GM23338 (cell line): ENCODE measurements at regions not wholly inside any gene's neighbourhood (a gene's known extent, or its start where the extent isn't known, plus 50 kb on each side); places are given as distances from the start of the nearest gene placed in this dataset.
"Not testable (repeated sequence)": the region's sequence is repeated elsewhere in the genome, so short reads cannot be mapped to it uniquely, and the experiment has no call there.

ENCODE experiments used
- ATAC-seq: fragments of 200-7000 bp; cut with Tn5 transposase; 3 replicates; pipeline ENCODE4 v1.9.1; 2020
- DNase-seq: peaks from one replicate; pipeline ENCODE4 v3.0.0-alpha.2; 2015; ENCODE audit warnings: low spot score
- H2AFZ ChIP-seq: fragments of 200-600 bp; sonication (generic); 2 replicates; pipeline ENCODE4 v1.8.0; 2016; ENCODE audit warnings: antibody characterized with exemption, mild to moderate bottlenecking, moderate library complexity
- H3F3A ChIP-seq: fragments of 200-600 bp; sonication (generic); replicated peaks from 2 replicates; pipeline ENCODE4 v1.8.0; 2017; ENCODE audit warnings: antibody characterized with exemption, mixed run types, low read depth
- H3K27ac ChIP-seq: fragments of 200-600 bp; sonication (generic); 2 replicates; pipeline ENCODE4 v1.6.1; 2016; ENCODE audit warnings: low read depth
- H3K27me3 ChIP-seq: fragments of 200-600 bp; sonication (generic); 2 replicates; pipeline ENCODE4 v1.8.0; 2016; ENCODE audit warnings: mild to moderate bottlenecking, mixed run types, moderate library complexity; ENCODE audit not compliant: insufficient read depth
- H3K36me3 ChIP-seq: fragments of 200-600 bp; sonication (generic); 2 replicates; pipeline ENCODE4 v1.8.0; 2016; ENCODE audit warnings: mild to moderate bottlenecking; ENCODE audit not compliant: insufficient read depth
- H3K4me1 ChIP-seq: fragments of 200-600 bp; sonication (generic); 2 replicates; pipeline ENCODE4 v1.8.0; 2016; ENCODE audit warnings: mild to moderate bottlenecking, moderate library complexity; ENCODE audit not compliant: insufficient read depth
- H3K4me2 ChIP-seq: fragments of 200-600 bp; sonication (generic); 2 replicates; pipeline ENCODE4 v1.7.1; 2017; ENCODE audit warnings: mixed run types
- H3K4me3 ChIP-seq: fragments of 200-600 bp; sonication (generic); 2 replicates; pipeline ENCODE4 v1.6.1; 2016; ENCODE audit warnings: mixed run types
- H3K79me2 ChIP-seq: fragments of 200-600 bp; sonication (generic); replicated peaks from 2 replicates; pipeline ENCODE4 v1.8.0; 2017; ENCODE audit warnings: mild to moderate bottlenecking; ENCODE audit not compliant: insufficient read depth
- H3K9me2 ChIP-seq: fragments of 200-600 bp; sonication (generic); 2 replicates; pipeline ENCODE4 v1.8.0; 2017; ENCODE audit not compliant: insufficient read depth
- H4K20me1 ChIP-seq: fragments of 200-600 bp; sonication (generic); replicated peaks from 2 replicates; pipeline ENCODE4 v1.8.0; 2017; ENCODE audit warnings: mild to moderate bottlenecking; ENCODE audit not compliant: insufficient read depth
- H3K27ac Mint-ChIP-seq: 2 replicates; pipeline ENCODE4 v1.8.0; 2020; ENCODE audit warnings: inconsistent platforms, mild to moderate bottlenecking, moderate library complexity, mixed read lengths
- H3K27me3 Mint-ChIP-seq: 3 replicates; pipeline ENCODE4 v1.8.0; 2022; ENCODE audit warnings: low read depth, mild to moderate bottlenecking, moderate library complexity, mixed read lengths, inconsistent platforms; ENCODE audit not compliant: insufficient read depth, poor library complexity
- H3K36me3 Mint-ChIP-seq: 3 replicates; pipeline ENCODE4 v1.8.0; 2021; ENCODE audit warnings: low read depth, mild to moderate bottlenecking, inconsistent platforms, moderate library complexity, mixed read lengths
- H3K4me1 Mint-ChIP-seq: 3 replicates; pipeline ENCODE4 v1.8.0; 2020; ENCODE audit warnings: mild to moderate bottlenecking, inconsistent platforms, mixed read lengths
- H3K4me3 Mint-ChIP-seq: 3 replicates; pipeline ENCODE4 v1.8.0; 2021; ENCODE audit warnings: moderate library complexity, mild to moderate bottlenecking, inconsistent platforms, mixed read lengths
- H3K9me3 Mint-ChIP-seq: 3 replicates; pipeline ENCODE4 v1.8.0; 2020; ENCODE audit warnings: moderate library complexity, mild to moderate bottlenecking, inconsistent platforms, mixed read lengths
- CREB1 ChIP-seq: fragments of 250-450 bp; sonication (Bioruptor Pico); IDR thresholded peaks from 2 replicates; pipeline ENCODE4 v1.5.0; 2020; ENCODE audit warnings: low read depth, mild to moderate bottlenecking, moderate library complexity
- EZH2 ChIP-seq: fragments of 200-600 bp; sonication (generic); IDR thresholded peaks from one replicate; pipeline ENCODE4 v1.8.0; 2017; ENCODE audit warnings: antibody characterized with exemption, mild to moderate bottlenecking, low read depth; ENCODE audit not compliant: unreplicated experiment
- EZH2phosphoT487 ChIP-seq: fragments of 200-600 bp; sonication (generic); IDR thresholded peaks from one replicate; pipeline ENCODE4 v1.8.1; 2018; ENCODE audit warnings: antibody characterized with exemption; ENCODE audit not compliant: unreplicated experiment
- JUNB ChIP-seq: IDR thresholded peaks from one replicate; pipeline ENCODE4 v1.6.1; 2016; ENCODE audit warnings: antibody characterized with exemption; ENCODE audit not compliant: unreplicated experiment
- STAT1 ChIP-seq: IDR thresholded peaks from one replicate; pipeline ENCODE4 v1.6.1; 2016; ENCODE audit warnings: antibody characterized with exemption; ENCODE audit not compliant: unreplicated experiment
- ZNF114 ChIP-seq: fragments of 250-450 bp; sonication (Bioruptor Pico); IDR thresholded peaks from 2 replicates; pipeline ENCODE4 v1.5.0; 2020; ENCODE audit warnings: mild to moderate bottlenecking, moderate library complexity
- ZNF331 ChIP-seq: fragments of 250-450 bp; sonication (Bioruptor Pico); IDR thresholded peaks from 2 replicates; pipeline ENCODE4 v1.5.0; 2020; ENCODE audit warnings: low read depth, mild to moderate bottlenecking, moderate library complexity
- TF ChIP-seq, protein P1 (sequence below): fragments of 250-450 bp; sonication (Bioruptor Pico); IDR thresholded peaks from 2 replicates; pipeline ENCODE4 v1.5.0; 2020; ENCODE audit warnings: mild to moderate bottlenecking, moderate library complexity
- TF ChIP-seq, protein P2 (sequence below), 2 experiments: fragments of 200-600 bp in 1 of 2; sonication (generic) in 1 of 2; conservative IDR thresholded peaks; 2 replicates each; pipeline versions ENCODE4 v1.5.1 to v1.6.1; 2016 to 2017; ENCODE audit warnings: antibody characterized with exemption in 2 of 2, low read depth in 2 of 2, mild to moderate bottlenecking in 2 of 2, moderate library complexity in 1 of 2
- TF ChIP-seq, protein P3 (sequence below): IDR thresholded peaks from one replicate; pipeline ENCODE4 v1.6.1; 2018; ENCODE audit warnings: antibody characterized with exemption; ENCODE audit not compliant: unreplicated experiment
- TF ChIP-seq, protein P4 (sequence below): IDR thresholded peaks from 2 replicates; pipeline ENCODE4 v1.6.1; 2016; ENCODE audit warnings: antibody characterized with exemption

DNA sequence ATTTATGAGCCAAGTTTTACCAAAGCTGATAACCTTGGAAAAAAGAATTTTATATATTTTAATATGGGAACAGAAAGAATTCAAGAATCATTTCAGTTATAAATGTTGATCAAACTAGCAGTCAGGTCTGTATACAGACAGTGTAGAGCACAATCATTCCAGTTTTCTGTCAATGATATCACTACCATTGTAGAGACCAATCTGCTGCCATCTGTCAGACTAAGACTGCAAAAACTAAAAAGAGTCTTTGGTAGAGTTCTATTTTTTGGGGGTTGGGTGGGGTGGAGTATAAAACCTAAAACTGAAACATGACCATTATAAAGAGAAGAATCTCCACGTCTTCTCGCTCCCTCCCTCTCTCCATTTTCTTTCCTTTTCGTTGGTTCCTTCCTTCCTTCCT lies 204.7 kb upstream of the UBE2E3 start (continued):
- TF ChIP-seq, protein P1, sequence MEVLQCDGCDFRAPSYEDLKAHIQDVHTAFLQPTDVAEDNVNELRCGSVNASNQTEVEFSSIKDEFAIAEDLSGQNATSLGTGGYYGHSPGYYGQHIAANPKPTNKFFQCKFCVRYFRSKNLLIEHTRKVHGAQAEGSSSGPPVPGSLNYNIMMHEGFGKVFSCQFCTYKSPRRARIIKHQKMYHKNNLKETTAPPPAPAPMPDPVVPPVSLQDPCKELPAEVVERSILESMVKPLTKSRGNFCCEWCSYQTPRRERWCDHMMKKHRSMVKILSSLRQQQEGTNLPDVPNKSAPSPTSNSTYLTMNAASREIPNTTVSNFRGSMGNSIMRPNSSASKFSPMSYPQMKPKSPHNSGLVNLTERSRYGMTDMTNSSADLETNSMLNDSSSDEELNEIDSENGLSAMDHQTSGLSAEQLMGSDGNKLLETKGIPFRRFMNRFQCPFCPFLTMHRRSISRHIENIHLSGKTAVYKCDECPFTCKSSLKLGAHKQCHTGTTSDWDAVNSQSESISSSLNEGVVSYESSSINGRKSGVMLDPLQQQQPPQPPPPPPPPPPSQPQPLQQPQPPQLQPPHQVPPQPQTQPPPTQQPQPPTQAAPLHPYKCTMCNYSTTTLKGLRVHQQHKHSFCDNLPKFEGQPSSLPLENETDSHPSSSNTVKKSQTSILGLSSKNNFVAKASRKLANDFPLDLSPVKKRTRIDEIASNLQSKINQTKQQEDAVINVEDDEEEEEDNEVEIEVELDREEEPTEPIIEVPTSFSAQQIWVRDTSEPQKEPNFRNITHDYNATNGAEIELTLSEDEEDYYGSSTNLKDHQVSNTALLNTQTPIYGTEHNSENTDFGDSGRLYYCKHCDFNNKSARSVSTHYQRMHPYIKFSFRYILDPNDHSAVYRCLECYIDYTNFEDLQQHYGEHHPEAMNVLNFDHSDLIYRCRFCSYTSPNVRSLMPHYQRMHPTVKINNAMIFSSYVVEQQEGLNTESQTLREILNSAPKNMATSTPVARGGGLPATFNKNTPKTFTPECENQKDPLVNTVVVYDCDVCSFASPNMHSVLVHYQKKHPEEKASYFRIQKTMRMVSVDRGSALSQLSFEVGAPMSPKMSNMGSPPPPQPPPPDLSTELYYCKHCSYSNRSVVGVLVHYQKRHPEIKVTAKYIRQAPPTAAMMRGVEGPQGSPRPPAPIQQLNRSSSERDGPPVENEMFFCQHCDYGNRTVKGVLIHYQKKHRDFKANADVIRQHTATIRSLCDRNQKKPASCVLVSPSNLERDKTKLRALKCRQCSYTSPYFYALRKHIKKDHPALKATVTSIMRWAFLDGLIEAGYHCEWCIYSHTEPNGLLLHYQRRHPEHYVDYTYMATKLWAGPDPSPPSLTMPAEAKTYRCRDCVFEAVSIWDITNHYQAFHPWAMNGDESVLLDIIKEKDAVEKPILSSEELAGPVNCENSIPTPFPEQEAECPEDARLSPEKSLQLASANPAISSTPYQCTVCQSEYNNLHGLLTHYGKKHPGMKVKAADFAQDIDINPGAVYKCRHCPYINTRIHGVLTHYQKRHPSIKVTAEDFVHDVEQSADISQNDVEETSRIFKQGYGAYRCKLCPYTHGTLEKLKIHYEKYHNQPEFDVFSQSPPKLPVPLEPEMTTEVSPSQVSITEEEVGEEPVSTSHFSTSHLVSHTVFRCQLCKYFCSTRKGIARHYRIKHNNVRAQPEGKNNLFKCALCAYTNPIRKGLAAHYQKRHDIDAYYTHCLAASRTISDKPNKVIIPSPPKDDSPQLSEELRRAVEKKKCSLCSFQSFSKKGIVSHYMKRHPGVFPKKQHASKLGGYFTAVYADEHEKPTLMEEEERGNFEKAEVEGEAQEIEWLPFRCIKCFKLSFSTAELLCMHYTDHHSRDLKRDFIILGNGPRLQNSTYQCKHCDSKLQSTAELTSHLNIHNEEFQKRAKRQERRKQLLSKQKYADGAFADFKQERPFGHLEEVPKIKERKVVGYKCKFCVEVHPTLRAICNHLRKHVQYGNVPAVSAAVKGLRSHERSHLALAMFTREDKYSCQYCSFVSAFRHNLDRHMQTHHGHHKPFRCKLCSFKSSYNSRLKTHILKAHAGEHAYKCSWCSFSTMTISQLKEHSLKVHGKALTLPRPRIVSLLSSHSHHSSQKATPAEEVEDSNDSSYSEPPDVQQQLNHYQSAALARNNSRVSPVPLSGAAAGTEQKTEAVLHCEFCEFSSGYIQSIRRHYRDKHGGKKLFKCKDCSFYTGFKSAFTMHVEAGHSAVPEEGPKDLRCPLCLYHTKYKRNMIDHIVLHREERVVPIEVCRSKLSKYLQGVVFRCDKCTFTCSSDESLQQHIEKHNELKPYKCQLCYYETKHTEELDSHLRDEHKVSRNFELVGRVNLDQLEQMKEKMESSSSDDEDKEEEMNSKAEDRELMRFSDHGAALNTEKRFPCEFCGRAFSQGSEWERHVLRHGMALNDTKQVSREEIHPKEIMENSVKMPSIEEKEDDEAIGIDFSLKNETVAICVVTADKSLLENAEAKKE (CRISPR knock-in tag), result no peak
- TF ChIP-seq, protein P2, sequence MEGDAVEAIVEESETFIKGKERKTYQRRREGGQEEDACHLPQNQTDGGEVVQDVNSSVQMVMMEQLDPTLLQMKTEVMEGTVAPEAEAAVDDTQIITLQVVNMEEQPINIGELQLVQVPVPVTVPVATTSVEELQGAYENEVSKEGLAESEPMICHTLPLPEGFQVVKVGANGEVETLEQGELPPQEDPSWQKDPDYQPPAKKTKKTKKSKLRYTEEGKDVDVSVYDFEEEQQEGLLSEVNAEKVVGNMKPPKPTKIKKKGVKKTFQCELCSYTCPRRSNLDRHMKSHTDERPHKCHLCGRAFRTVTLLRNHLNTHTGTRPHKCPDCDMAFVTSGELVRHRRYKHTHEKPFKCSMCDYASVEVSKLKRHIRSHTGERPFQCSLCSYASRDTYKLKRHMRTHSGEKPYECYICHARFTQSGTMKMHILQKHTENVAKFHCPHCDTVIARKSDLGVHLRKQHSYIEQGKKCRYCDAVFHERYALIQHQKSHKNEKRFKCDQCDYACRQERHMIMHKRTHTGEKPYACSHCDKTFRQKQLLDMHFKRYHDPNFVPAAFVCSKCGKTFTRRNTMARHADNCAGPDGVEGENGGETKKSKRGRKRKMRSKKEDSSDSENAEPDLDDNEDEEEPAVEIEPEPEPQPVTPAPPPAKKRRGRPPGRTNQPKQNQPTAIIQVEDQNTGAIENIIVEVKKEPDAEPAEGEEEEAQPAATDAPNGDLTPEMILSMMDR (conservative IDR thresholded peaks at IDR 0.05; ENCODE audit: low read depth in 2 of 2), result no peak
- TF ChIP-seq, protein P3, sequence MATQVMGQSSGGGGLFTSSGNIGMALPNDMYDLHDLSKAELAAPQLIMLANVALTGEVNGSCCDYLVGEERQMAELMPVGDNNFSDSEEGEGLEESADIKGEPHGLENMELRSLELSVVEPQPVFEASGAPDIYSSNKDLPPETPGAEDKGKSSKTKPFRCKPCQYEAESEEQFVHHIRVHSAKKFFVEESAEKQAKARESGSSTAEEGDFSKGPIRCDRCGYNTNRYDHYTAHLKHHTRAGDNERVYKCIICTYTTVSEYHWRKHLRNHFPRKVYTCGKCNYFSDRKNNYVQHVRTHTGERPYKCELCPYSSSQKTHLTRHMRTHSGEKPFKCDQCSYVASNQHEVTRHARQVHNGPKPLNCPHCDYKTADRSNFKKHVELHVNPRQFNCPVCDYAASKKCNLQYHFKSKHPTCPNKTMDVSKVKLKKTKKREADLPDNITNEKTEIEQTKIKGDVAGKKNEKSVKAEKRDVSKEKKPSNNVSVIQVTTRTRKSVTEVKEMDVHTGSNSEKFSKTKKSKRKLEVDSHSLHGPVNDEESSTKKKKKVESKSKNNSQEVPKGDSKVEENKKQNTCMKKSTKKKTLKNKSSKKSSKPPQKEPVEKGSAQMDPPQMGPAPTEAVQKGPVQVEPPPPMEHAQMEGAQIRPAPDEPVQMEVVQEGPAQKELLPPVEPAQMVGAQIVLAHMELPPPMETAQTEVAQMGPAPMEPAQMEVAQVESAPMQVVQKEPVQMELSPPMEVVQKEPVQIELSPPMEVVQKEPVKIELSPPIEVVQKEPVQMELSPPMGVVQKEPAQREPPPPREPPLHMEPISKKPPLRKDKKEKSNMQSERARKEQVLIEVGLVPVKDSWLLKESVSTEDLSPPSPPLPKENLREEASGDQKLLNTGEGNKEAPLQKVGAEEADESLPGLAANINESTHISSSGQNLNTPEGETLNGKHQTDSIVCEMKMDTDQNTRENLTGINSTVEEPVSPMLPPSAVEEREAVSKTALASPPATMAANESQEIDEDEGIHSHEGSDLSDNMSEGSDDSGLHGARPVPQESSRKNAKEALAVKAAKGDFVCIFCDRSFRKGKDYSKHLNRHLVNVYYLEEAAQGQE, result no peak
- TF ChIP-seq ZNF331, result no peak
- no peak for TF ChIP-seq EZH2
- no peak for TF ChIP-seq CREB1 (CRISPR knock-in tag)
- no peak for TF ChIP-seq ZNF114 (CRISPR knock-in tag)
- no peak for TF ChIP-seq EZH2phosphoT487
- TF ChIP-seq JUNB, result no peak
- TF ChIP-seq STAT1, result no peak
- TF ChIP-seq, protein P4, sequence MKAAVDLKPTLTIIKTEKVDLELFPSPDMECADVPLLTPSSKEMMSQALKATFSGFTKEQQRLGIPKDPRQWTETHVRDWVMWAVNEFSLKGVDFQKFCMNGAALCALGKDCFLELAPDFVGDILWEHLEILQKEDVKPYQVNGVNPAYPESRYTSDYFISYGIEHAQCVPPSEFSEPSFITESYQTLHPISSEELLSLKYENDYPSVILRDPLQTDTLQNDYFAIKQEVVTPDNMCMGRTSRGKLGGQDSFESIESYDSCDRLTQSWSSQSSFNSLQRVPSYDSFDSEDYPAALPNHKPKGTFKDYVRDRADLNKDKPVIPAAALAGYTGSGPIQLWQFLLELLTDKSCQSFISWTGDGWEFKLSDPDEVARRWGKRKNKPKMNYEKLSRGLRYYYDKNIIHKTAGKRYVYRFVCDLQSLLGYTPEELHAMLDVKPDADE, result no peak

DNA sequence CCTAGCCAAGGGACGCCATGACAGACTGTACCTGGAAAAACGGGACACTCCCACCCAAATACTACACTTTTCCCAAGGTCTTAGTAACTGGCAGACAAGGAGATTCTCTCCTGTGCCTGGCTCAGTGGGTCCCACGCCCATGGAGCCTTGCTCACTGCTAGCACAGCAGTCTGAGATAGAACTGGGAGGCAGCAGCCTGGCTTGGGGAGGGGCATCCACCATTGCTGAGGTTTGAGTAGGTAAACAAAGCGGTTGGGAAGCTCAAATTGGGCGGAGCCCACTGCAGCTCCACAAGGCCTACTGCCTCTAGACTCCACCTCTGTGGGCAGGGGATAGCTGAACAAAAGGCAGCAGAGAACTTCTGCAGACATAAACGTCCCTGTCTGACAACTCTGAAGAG lies 215.1 kb upstream of the UBE2E3 start:
- H3K4me1 ChIP-seq, ATAC-seq, H3K27me3 Mint-ChIP-seq, H4K20me1 ChIP-seq, DNase-seq, H3K4me3 Mint-ChIP-seq, H3K27ac Mint-ChIP-seq, H3K4me3 ChIP-seq, H3F3A ChIP-seq, H3K27ac ChIP-seq, H3K9me2 ChIP-seq, H3K36me3 ChIP-seq, H3K27me3 ChIP-seq, H3K4me2 ChIP-seq, H3K79me2 ChIP-seq, H3K36me3 Mint-ChIP-seq, H3K9me3 Mint-ChIP-seq: not testable (repeated sequence)
- peak overlapping the region; percentile 59; the same call in 1 of the 2 replicates for H2AFZ ChIP-seq
- H3K4me1 Mint-ChIP-seq, result peaks cover 14% of the 10 kb centered on the region
